ENCODE measurements at regions not wholly inside any gene's neighbourhood (a gene's known extent, or its start where the extent isn't known, plus 50 kb on each side); places are given as distances from the start of the nearest gene placed in this dataset.
"Not testable (repeated sequence)": the region's sequence is repeated elsewhere in the genome, so short reads cannot be mapped to it uniquely, and the experiment has no call there.

- no peak for DNase-seq
Measured at GRCh38 chr6:84635081-84635761, 129.2 kb downstream of the TBX18 start.

- DNase-seq: no peak
Measured at GRCh38 chr6:84633771-84634170, 130.6 kb downstream of the TBX18 start.

GRCh38 chr6:84626527-84626926 lies 137.9 kb downstream of the TBX18 start:
- DNase-seq: not testable (repeated sequence)

- DNase-seq: no peak
Measured at GRCh38 chr6:84625506-84625905, 138.9 kb downstream of the TBX18 start.

- DNase-seq: no peak
Measured at GRCh38 chr6:84623956-84624680, 140.3 kb downstream of the TBX18 start.

GRCh38 chr6:84618836-84619235 lies 145.6 kb downstream of the TBX18 start:
- no peak for DNase-seq

- DNase-seq: no peak
Measured at GRCh38 chr6:84618046-84618752, 146.2 kb downstream of the TBX18 start.

GRCh38 chr6:84615987-84616386 lies 148.4 kb downstream of the TBX18 start:
- DNase-seq: no peak

GRCh38 chr6:84615113-84615850 lies 149.1 kb downstream of the TBX18 start:
- DNase-seq: no peak

GRCh38 chr6:84606860-84607259 lies 157.5 kb downstream of the TBX18 start:
- DNase-seq: no peak

GRCh38 chr6:84605298-84605697 lies 159.1 kb downstream of the TBX18 start:
- DNase-seq: no peak

GRCh38 chr6:84601366-84601765 lies 163.0 kb downstream of the TBX18 start:
- no peak for DNase-seq

- DNase-seq: no peak
Measured at GRCh38 chr6:84599991-84600390, 164.4 kb downstream of the TBX18 start.

- DNase-seq: no peak
Measured at GRCh38 chr6:84597238-84597875, 167.0 kb downstream of the TBX18 start.

GRCh38 chr6:84596488-84596887 lies 167.9 kb downstream of the TBX18 start:
- no peak for DNase-seq

- DNase-seq: no peak
Measured at GRCh38 chr6:84588697-84589080, 175.7 kb downstream of the TBX18 start.

- not testable (repeated sequence) for DNase-seq
Measured at GRCh38 chr6:84587994-84588696, 176.3 kb downstream of the TBX18 start.

GRCh38 chr6:84587202-84587940 lies 177.0 kb downstream of the TBX18 start:
- not testable (repeated sequence) for DNase-seq

GRCh38 chr6:84583784-84584183 lies 180.6 kb downstream of the TBX18 start:
- DNase-seq: no peak

- DNase-seq: no peak
Measured at GRCh38 chr6:84582997-84583396, 181.4 kb downstream of the TBX18 start.
